ENCODE measurements at regions not wholly inside any gene's neighbourhood (a gene's known extent, or its start where the extent isn't known, plus 50 kb on each side); places are given as distances from the start of the nearest gene placed in this dataset.

- TF ChIP-seq TAF1 (IDR thresholded peaks at IDR 0.05; ENCODE audit: low read depth, low read length) (no peak), POLR2A (IDR thresholded peaks at IDR 0.05; ENCODE audit: low read depth, low read length) (no peak), POLR2AphosphoS5 (IDR thresholded peaks at IDR 0.05; ENCODE audit: low read depth, low read length) (no peak), SPI1 (IDR thresholded peaks at IDR 0.05; ENCODE audit: low read depth, low read length) (no peak), POU2F2 (IDR thresholded peaks at IDR 0.05; ENCODE audit: low read depth, low read length) (no peak)
These were observed 1639.2 kb upstream of the PABPC4L start for GRCh38 chr4:135840781-135841180.
